Upper lobe of left lung (tissue), 4 donors: ENCODE measurements at regions not wholly inside any gene's neighbourhood (a gene's known extent, or its start where the extent isn't known, plus 50 kb on each side); places are given as distances from the start of the nearest gene placed in this dataset.

ENCODE experiments used
- EP300 ChIP-seq, 4 donors: sonication (generic); formaldehyde crosslinking; IDR thresholded peaks; one replicate each; pipeline ENCODE4 v1.5.1; 2017; ENCODE audit warnings: antibody characterized with exemption in 4 of 4, control low read depth in 2 of 4
- POLR2AphosphoS5 ChIP-seq, 2 donors: sonication (generic); formaldehyde crosslinking; IDR thresholded peaks; one replicate each; pipeline ENCODE4 v1.5.1; 2017; ENCODE audit warnings: antibody characterized with exemption in 2 of 2

- no peak for TF ChIP-seq POLR2AphosphoS5 (IDR thresholded peaks at IDR 0.05)
- TF ChIP-seq EP300 (IDR thresholded peaks at IDR 0.05): no peak
These were observed 285.8 kb upstream of the COBL start for GRCh38 chr7:51602376-51602775.
